ENCODE measurements at regions not wholly inside any gene's neighbourhood (a gene's known extent, or its start where the extent isn't known, plus 50 kb on each side); places are given as distances from the start of the nearest gene placed in this dataset.

GRCh38 chr6:19157486-19157885 lies 679.7 kb upstream of the ID4 start:
- ChIA-PET CTCF (no interaction called here), POLR2A (no interaction called here)
- DNase-seq (ENCODE audit: extremely low spot score), result no peak
- no peak for TF ChIP-seq ARNT (IDR thresholded peaks at IDR 0.05)
- TF ChIP-seq LEF1 (IDR thresholded peaks at IDR 0.05; ENCODE audit: borderline replicate concordance), result no peak
- TF ChIP-seq FOXK2 (IDR thresholded peaks at IDR 0.05), result no peak
- TF ChIP-seq PKNOX1 (IDR thresholded peaks at IDR 0.05), result no peak
- no peak for TF ChIP-seq L3MBTL2 (conservative IDR thresholded peaks at IDR 0.05)

GRCh38 chr6:19158586-19158985 lies 678.6 kb upstream of the ID4 start:
- DNase-seq (ENCODE audit: extremely low spot score), result no peak
- ChIA-PET CTCF (no interaction called here), POLR2A (no interaction called here)
- TF ChIP-seq ZNF384 (IDR thresholded peaks at IDR 0.05), result no peak
- no peak for TF ChIP-seq FOXA1 (IDR thresholded peaks at IDR 0.05)
- TF ChIP-seq HDGF (IDR thresholded peaks at IDR 0.05; ENCODE audit: borderline replicate concordance), result no peak
- no peak for TF ChIP-seq TARDBP (IDR thresholded peaks at IDR 0.05)
- TF ChIP-seq FOXM1 (IDR thresholded peaks at IDR 0.05; ENCODE audit: borderline replicate concordance), result no peak
- TF ChIP-seq ELF4 (IDR thresholded peaks at IDR 0.05), result no peak
- no peak for TF ChIP-seq LEF1 (IDR thresholded peaks at IDR 0.05; ENCODE audit: borderline replicate concordance)
- TF ChIP-seq BHLHE40 (IDR thresholded peaks at IDR 0.05; ENCODE audit: borderline replicate concordance), result no peak
- TF ChIP-seq SUZ12 (IDR thresholded peaks at IDR 0.05), result no peak
- no peak for TF ChIP-seq FOXK2 (IDR thresholded peaks at IDR 0.05)
- no peak for TF ChIP-seq CTBP1 (IDR thresholded peaks at IDR 0.05; ENCODE audit: borderline replicate concordance)
- no peak for TF ChIP-seq NFRKB (IDR thresholded peaks at IDR 0.05)
- TF ChIP-seq SP1 (IDR thresholded peaks at IDR 0.05), result no peak
- TF ChIP-seq ARNT (IDR thresholded peaks at IDR 0.05), result no peak
- TF ChIP-seq PKNOX1 (IDR thresholded peaks at IDR 0.05), result no peak
- no peak for TF ChIP-seq L3MBTL2 (conservative IDR thresholded peaks at IDR 0.05)

- no peak for DNase-seq (ENCODE audit: extremely low spot score)
- ChIA-PET CTCF (no interaction called here), POLR2A (no interaction called here)
- TF ChIP-seq HDGF (IDR thresholded peaks at IDR 0.05; ENCODE audit: borderline replicate concordance), result no peak
Measured at GRCh38 chr6:19159089-19159488, 678.1 kb upstream of the ID4 start.

- CTCF ChIA-PET, result no interaction called here
- POLR2A ChIA-PET, result no interaction called here
- no peak for DNase-seq (ENCODE audit: extremely low spot score)
- no peak for TF ChIP-seq L3MBTL2 (conservative IDR thresholded peaks at IDR 0.05)
- TF ChIP-seq ARNT (IDR thresholded peaks at IDR 0.05), result no peak
- TF ChIP-seq FOXM1 (IDR thresholded peaks at IDR 0.05; ENCODE audit: borderline replicate concordance), result no peak
- TF ChIP-seq ZNF384 (IDR thresholded peaks at IDR 0.05), result no peak
- no peak for TF ChIP-seq SUZ12 (IDR thresholded peaks at IDR 0.05)
- TF ChIP-seq TARDBP (IDR thresholded peaks at IDR 0.05), result no peak
- no peak for TF ChIP-seq BHLHE40 (IDR thresholded peaks at IDR 0.05; ENCODE audit: borderline replicate concordance)
- TF ChIP-seq FOXK2 (IDR thresholded peaks at IDR 0.05), result no peak
- no peak for TF ChIP-seq CTBP1 (IDR thresholded peaks at IDR 0.05; ENCODE audit: borderline replicate concordance)
- TF ChIP-seq SP1 (IDR thresholded peaks at IDR 0.05), result no peak
- TF ChIP-seq HDGF (IDR thresholded peaks at IDR 0.05; ENCODE audit: borderline replicate concordance), result no peak
- TF ChIP-seq NFRKB (IDR thresholded peaks at IDR 0.05), result no peak
- no peak for TF ChIP-seq FOXA1 (IDR thresholded peaks at IDR 0.05)
- no peak for TF ChIP-seq PKNOX1 (IDR thresholded peaks at IDR 0.05)
- TF ChIP-seq ELF4 (IDR thresholded peaks at IDR 0.05), result no peak
Measured at GRCh38 chr6:19159561-19159960, 677.6 kb upstream of the ID4 start.

- TF ChIP-seq L3MBTL2 (conservative IDR thresholded peaks at IDR 0.05) (no peak), NFRKB (IDR thresholded peaks at IDR 0.05) (no peak), HDGF (IDR thresholded peaks at IDR 0.05; ENCODE audit: borderline replicate concordance) (no peak)
- no peak for DNase-seq (ENCODE audit: extremely low spot score)
- ChIA-PET POLR2A (no interaction called here), CTCF (no interaction called here)
Measured at GRCh38 chr6:19160081-19160730, 677.0 kb upstream of the ID4 start.

- TF ChIP-seq ELF4 (IDR thresholded peaks at IDR 0.05) (no peak), ARNT (IDR thresholded peaks at IDR 0.05) (no peak), FOXA1 (IDR thresholded peaks at IDR 0.05) (no peak), LEF1 (IDR thresholded peaks at IDR 0.05; ENCODE audit: borderline replicate concordance) (no peak), FOXM1 (IDR thresholded peaks at IDR 0.05; ENCODE audit: borderline replicate concordance) (no peak)
- CTCF ChIA-PET, result no interaction called here
- no peak for DNase-seq (ENCODE audit: extremely low spot score)
- POLR2A ChIA-PET, result no interaction called here
Measured at GRCh38 chr6:19167251-19167650, 669.9 kb upstream of the ID4 start.

- ChIA-PET CTCF (no interaction called here), POLR2A (no interaction called here)
- DNase-seq (ENCODE audit: extremely low spot score), result no peak
- TF ChIP-seq FOXA1 (IDR thresholded peaks at IDR 0.05), result no peak
- no peak for TF ChIP-seq BHLHE40 (IDR thresholded peaks at IDR 0.05; ENCODE audit: borderline replicate concordance)
- TF ChIP-seq SP1 (IDR thresholded peaks at IDR 0.05), result no peak
- no peak for TF ChIP-seq FOXK2 (IDR thresholded peaks at IDR 0.05)
- TF ChIP-seq TARDBP (IDR thresholded peaks at IDR 0.05), result no peak
- no peak for TF ChIP-seq ELF4 (IDR thresholded peaks at IDR 0.05)
Measured at GRCh38 chr6:19169366-19169765, 667.8 kb upstream of the ID4 start.

All from HEK293T (cell line).